GM18873 (cell line): ENCODE measurements at regions not wholly inside any gene's neighbourhood (a gene's known extent, or its start where the extent isn't known, plus 50 kb on each side); places are given as distances from the start of the nearest gene placed in this dataset.
A peak's percentile ranks its signal among the peaks of the same experiment; 100 is the strongest.
"Not testable (repeated sequence)": the region's sequence is repeated elsewhere in the genome, so short reads cannot be mapped to it uniquely, and the experiment has no call there.

Experiments used
- ATAC-seq: cut with Tn5 transposase; IDR thresholded peaks from one replicate; pipeline ENCODE4 v1.9.1; 2021; ENCODE audit warnings: mild to moderate bottlenecking, moderate library complexity, moderate number of reproducible peaks; ENCODE audit not compliant: unreplicated experiment, low FRiP score

DNA sequence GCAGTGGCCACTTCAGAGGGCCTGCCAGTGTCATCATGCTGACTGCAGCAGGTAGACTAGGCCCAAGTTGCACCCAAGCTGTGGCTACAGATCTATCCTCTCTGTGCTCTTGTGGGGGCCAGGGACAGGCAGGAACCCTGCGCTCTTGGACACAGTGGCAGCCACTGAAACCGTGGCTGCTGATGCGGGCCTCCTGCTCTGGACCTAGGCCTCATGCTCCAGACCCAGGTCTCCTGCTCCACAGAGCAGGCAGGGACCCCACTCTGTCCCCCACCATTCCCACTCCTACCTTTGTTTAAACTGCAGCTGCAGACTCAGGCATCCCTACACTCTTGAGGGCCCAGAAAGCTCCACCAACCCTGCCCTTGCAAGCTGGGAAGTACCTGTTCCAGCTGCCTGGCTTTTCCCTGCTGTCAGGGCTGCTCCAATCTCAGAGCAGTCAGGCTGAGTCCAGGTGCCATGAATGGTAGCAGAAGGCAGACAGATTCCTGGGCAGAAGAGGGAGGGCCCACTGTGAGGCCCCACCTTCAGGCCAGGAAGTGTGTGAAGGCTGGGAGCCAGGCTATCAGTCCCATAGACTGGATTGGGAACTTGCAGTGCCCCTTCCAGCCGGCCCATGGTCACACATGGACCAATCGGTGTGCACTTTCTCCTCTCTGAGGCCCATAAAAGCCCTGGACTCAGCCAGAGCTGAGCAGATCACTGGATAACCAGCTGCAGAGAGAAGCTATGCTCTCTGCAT is 634.0 kb upstream of the SEMA3D start:
- no peak for ATAC-seq

DNA sequence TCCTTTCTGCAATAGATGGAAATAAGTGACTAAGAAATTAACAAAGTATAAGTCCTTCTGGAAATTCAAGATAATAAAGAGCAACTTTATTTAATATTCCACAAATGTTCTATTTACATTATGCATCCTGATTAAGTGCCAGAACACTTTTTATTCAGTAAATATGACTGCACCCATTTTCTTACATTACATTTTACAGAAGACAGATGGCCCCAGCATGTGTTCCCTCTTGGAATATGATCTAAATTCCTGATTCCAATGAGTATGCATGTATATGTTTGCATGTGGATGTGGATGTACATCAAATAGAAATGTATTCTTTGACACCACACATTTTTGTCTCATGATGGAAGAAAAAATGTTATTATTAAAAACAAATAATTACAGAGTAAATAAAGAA is 628.7 kb upstream of the SEMA3D start:
- no peak for ATAC-seq

DNA sequence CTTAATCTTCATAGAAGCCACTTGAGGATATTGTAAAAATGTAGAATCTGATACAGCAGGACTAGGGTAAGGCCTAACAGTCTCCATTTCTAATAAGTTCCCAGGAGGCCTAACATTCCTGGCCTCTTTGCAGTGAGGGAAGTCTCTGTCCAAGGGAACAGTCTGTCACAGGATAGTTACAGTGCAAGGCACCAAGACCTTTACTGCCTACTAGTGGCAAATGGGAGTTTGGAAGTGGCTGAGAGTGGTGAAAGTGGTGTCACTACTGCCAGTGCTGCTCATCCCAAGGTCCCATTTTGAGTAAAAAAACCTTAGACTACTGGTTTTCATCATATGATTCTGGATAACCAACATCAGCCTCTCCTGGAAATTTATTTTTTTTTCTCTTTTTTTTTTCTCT is 619.5 kb upstream of the SEMA3D start:
- ATAC-seq: no peak

DNA sequence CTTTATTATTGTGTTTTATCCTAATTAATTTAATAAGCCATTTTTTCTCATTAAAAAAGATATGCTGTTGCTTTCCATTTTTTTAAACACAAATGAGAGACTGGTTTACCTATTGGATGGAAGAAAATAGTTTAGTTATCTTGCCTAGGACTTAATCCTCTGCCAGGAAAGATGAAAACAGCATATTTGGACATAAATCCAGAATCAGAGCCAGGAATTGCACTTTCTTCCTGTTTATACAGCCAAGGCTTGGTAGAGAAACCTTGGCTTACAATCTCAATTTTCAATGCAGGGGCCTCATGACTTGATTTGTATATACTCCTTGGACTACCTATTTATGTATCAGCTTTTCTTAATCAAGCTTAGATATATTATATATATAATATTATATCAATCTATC is 618.8 kb upstream of the SEMA3D start:
- no peak for ATAC-seq

DNA sequence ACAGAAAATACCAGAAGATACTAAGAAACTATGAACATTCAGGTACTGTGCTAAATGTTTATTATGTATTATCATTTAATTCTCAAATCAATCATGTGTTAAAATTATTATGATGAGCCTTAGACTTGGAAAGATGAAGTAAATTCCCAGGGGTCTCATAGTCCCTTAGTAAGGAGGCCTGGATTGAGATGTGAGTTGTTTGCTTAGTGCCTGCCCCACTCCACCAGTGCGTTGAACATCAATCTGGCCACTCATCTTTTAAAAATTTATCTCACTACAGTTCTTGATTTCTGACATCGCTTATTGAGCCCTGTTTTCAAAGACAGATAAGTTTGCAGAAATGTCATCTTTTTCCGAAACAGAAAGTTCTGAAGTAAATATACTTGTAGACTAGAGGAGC is 618.4 kb upstream of the SEMA3D start:
- ATAC-seq: no peak

DNA sequence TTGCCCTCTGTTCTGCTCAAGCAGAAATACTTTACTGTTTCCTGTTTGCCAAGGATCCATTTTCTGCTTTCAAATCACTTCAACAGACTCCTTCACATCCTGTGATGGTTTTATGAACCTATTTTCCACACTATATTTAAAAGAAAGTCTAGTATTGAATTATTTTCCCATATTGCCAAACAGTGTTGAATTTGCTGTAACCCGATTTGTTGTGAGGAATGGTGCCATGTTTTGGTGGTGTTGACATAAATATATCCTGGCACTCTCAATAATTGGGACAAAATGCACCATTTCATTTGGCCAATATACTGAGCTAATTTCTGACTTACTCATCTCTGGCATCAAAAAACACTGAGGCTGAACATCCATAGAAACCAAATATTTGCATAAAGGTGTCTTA is 615.4 kb upstream of the SEMA3D start:
- ATAC-seq: no peak

DNA sequence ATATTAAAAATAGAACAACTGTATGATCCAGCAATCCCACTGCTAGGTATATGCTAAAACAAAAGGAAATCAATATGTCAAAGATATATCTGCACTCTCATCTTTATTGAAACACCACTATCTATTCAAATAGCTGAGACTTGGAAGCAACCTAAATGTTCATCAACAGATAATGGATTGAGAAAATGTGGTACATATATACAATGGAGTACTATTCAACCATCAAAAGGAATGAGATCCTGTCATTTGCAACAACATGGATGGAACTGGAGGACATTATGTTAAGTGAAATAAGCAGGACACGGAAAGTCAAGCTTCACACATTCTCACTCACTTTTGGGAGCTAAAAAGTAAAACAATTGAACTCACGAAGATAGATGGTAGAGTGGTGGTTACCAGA is 610.1 kb upstream of the SEMA3D start:
- no peak for ATAC-seq

DNA sequence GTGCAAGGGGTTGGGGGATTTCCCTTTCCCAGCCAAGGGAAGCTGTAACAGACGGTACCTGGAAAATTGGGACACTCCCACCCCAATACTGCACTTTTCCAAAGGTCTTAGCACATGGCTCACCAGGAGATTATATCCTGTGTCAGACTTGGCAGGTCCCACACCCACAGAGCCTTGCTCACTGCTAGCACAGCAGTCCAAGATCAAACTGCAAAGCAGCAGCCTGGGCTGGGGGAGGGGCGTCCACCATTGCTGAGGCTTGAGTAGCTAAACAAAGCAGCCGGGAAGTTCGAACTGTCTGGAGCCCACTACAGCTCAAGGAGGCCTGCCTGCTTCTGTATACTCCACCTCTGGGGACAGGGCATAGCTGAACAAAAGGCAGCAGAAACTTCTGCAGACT is 604.2 kb upstream of the SEMA3D start:
- not testable (repeated sequence) for ATAC-seq

DNA sequence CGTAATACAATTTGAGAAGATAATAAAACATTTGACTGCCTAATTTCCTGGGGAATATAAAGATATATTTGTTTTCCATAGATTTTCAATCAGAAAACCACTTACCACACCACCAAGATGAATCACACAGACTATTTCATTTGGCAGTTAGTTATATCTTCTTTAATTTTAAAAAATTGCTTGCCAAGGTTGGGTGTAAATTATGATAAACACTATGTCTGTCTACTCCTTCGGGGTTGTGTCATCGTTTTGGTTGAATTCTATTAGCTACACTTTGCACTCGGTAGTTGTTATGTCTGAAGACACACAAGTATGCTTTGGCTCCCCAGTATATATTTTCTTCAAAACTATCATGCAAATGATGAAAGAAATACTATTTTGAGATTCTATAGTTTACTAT is 594.8 kb upstream of the SEMA3D start:
- ATAC-seq: no peak

DNA sequence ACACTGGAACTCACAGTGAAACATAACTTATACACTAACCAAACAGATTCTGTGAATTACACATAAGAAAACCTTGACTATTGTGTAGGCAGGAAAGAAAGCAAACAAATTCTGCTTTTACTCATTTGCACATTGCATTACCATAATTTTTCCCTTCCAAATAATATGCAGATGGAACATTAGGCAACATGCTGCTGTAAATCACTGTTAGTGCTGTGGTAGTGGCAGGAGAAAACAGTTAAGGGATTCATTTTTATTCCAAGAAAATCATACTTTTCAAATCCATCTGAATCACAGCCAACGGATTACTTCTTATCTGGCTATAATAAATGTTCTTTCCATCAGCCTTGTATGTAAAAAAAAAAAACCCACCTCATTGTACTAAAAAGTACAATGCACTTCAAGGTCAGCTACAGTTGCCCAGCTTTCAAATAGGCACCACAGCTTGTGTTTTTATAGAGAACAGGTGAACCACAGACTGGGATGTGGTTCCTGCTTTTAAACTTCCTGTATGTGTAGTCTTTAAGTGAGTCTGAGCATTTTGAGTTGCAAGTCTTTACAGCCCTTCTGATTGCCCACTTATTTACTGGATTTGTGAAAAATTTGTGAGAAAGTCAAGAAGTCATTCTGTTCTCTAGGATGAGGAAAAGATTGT is 590.0 kb upstream of the SEMA3D start:
- no peak for ATAC-seq

DNA sequence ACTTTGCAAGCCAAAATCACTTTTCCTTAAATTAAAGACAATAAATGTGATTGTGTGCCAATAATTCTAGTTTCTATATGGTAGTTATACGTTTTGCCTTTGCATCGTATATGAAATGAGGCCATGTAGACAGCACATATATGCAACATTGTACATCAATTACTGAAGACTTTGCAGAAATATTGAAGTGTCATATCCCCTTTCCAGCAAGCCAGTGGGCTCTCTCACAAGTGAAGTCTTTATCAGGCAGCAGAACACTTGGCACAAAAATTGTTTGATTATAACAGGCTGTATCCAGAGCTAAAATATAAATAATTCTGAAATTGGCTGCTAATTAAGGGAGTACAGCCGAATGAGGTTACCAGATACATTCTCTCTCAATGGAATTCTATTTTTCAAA is 588.6 kb upstream of the SEMA3D start:
- ATAC-seq: no peak

DNA sequence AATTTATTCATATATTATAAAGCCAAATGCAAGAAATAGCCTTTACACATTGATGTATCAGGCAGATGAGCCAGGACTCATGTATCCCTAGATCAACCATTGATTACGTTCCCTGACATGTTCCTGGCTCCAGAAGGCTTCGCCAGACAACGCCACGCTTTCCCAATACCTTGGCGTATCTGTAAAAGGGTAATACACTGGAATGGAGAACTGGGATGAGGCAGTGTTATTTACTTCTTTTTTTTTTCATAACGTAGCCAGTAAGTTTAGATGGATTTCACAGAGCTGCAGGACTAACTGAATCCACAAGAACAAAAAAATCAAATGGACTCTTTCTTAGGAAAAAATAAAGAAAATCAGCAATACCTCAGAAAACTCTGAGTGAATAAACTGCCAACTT is 588.1 kb upstream of the SEMA3D start:
- no peak for ATAC-seq

DNA sequence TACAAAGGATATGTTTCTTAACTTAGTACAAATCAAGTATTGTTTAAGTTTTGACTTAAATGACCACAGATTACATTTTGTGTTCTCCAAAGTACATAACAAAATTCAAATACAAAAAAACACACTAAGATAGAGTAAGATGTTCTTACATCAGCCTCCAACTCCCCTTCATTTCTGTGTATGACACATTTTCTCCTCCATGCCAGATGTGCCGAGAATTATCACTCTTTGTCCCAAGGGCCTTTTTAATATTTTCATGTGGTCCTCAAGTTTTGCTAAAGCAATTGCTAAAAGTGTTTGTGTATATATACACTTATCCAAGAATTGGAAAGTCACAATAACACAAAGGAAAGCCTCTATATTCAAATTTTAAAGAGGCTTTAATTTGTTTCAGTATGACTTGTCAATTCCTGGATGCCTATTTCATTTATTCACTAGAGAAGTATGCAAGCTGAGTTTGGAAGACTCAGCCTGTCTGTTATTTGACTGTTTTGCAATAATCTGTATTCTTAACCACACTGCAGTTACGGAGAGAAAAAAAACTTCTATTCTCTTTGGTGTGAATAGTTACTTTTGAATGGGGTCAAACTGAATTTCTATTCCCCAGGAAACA is 586.4 kb upstream of the SEMA3D start:
- ATAC-seq: no peak

DNA sequence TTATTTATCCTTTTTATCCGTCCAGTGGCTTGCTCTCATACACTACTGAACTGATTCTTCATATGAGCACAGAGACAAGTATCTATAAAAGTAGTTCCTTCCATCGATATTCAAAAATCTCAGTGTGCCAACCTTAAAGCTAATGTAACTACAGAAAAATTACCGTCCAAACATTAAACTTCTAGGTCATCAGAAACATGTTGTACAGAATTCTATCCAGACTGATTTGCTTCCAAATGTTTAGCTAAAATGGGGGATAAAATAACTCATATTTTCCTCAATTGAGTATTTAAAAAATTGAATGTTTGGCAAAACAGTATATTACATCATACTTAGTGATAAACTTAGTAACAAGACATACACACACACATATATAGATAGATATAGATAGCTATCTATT is 584.7 kb upstream of the SEMA3D start:
- no peak for ATAC-seq

DNA sequence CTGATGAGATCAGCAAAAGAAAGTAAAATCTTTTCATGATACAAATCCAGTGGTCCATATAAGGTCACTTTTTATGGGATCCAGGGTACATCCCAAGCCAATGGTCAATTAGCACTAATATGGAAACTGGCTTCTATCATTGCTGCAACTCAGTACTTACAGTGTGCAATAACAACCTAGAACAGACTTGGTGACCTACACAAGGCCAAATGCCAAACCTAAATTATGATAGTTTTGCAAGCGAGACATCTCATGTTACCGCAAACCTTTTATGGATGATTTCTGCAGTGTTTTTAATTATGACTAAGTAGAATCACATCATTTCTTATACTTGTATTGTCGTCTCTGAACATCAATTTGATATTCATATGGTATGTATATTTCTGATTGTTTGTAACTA is 583.5 kb upstream of the SEMA3D start:
- ATAC-seq: no peak

DNA sequence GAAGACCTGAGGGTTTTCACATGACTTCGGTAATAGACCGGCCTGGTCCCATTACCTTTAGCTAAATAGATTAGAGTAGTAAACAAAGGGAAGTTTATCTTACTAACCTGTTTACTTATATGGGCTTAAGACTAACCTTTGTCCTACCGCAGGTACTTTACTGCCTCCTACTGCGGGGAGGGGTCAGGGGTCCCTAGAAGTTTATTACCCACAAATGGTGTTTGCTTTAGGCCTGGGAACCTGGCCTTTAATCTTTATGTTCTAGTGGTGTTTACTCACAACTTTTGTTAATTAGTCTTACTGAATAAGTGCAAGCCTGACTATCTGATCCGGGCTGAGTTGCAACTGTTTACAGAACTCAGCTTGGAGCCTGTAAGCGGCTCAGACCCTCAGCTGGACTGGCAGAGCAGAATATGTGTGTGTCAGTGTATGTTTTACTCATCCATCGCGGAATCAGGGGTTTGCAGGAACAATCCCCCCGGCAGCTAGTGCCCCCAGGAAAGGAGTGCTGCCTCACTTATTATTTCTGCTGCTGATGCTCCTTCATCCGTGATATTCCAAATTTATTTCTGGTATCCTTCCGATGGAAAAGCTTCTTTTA is 578.9 kb upstream of the SEMA3D start:
- no peak for ATAC-seq

DNA sequence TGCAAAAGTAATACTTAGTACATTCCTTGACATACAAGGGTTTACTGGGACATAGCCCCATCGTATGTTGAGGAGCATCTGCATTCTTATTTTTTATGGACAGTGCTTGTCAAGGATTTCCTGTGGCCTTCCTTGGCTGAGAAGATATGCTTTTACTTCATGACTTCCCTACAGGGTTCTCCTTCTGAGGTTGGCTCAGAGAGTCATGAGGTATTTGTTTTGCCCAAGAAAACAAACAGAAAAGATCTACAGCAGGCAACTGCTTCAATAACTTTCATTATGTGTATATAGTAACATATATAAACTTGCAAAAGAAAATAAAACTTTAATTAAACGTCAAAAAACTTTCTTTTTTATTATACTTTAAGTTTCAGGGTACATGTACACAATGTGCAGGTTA is 577.2 kb upstream of the SEMA3D start:
- ATAC-seq: no peak

DNA sequence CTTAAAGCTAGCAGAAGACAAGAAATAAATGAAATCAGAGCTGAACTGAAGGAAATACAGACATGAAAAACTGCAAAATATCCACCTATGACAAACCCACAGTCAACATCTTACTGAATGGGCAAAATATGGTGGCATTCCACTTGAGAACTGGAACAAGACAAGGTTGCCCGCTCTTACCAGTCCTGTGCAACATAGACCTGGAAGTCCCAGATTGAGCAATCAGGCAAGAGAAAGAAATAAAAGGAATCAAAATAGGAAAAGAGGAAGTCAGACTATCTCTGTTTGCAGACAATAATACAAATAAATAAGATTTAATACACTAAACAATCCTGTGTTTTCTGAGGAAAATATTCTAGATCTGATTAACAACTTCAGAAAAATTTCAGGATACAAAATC is 570.5 kb upstream of the SEMA3D start:
- ATAC-seq: no peak

DNA sequence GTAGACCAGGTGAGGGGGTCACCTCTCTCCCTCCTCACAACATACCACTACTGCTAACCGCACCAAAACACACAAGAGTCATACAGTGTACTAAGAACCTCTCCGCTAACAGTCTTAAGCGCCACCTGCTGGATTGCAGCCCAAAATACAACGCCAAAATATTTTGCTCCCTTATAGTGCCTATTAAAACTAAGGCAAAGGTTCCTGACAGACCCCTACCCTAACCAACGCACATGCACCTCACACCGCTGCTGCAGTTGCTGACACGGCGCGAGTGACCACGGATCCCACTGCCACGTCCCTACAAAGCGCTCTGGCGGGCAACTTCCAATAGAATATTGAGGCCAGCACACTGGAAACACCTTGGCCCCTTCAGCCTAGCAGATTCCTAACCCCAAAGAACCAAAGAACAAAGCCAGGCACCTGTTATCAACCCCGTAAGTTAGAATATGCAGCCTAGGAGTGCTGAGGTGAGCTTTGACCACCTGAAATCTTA is 563.6 kb upstream of the SEMA3D start:
- ATAC-seq: peak; percentile 93

DNA sequence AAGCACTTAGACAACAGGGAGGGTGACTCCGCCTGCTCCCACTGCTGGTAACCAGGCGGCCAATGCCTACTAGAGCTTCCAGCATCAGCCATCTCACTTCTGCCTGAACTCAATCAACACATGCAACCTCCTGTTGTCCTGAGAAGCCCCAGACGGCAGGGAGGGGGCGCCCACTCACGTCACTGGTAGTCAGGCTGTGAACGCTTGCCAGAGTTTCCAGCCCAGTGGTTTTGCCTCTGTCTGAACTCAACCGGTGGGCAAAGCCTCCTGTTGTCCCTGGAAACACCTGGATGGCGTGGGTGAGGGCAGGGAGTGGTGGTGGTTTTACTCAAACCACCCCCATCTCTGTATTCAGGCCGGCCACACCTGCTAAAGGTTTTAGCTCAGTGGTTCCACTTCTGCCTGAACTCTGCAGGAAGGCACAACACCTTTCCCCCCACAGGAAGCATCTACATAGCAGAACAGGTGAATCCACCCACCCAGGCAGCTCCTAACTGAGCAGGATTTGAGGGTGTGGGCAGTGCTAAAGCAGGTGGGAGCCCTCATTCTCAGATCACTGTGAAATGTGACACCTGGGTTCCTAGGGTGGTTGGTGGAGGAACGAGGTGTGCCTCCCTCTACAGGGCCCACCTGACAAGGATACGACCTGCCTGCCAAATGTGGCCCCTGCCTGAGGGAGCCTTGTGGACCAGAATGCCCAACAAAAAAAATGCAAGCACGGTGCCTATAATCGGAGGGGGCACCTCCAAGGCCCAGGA is 563.0 kb upstream of the SEMA3D start:
- ATAC-seq: peak; percentile 17

DNA sequence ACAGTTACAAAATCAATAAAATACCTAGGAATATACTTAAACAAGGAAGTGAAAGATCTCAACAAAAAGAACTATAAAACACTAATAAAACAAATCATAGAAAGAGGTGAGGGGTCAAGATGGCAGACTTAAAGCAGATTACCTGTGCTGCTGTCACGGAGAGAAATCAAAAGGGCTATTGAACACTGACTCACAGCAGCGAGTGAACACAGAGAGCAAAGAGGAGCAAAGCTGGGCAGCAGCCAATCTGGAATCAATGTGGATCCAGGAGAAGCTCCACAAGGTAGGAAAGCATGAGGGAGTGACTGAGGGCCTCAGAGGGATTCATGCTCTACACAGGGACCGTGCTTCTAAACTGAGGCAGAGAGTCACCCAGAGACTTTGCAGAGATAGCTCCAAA is 562.0 kb upstream of the SEMA3D start:
- no peak for ATAC-seq
